Hematopoietic multipotent progenitor cell treated with erythropoietin and hydrocortisone succinate and interleukin-3 and kit ligand, for 4 days (in vitro differentiated cells): ENCODE measurements at regions not wholly inside any gene's neighbourhood (a gene's known extent, or its start where the extent isn't known, plus 50 kb on each side); places are given as distances from the start of the nearest gene placed in this dataset.
"Not testable (repeated sequence)": the region's sequence is repeated elsewhere in the genome, so short reads cannot be mapped to it uniquely, and the experiment has no call there.

Experiments
- DNase-seq: peaks from one replicate; pipeline ENCODE4 v3.0.0-alpha.2; 2015

- DNase-seq: no peak
Observed at GRCh38 chr4:32931475-32931874, 2211.3 kb downstream of the PCDH7 start.

- DNase-seq: no peak
Observed at GRCh38 chr4:32932156-32932555, 2212.0 kb downstream of the PCDH7 start.

- not testable (repeated sequence) for DNase-seq
Observed at GRCh38 chr4:32939222-32939621, 2219.1 kb downstream of the PCDH7 start.

GRCh38 chr4:32950866-32951265, 2230.7 kb downstream of the PCDH7 start:
- no peak for DNase-seq

- DNase-seq: no peak
Observed at GRCh38 chr4:32958586-32958985, 2238.4 kb downstream of the PCDH7 start.

GRCh38 chr4:32962100-32962499, 2241.9 kb downstream of the PCDH7 start:
- no peak for DNase-seq

- DNase-seq: no peak
Observed at GRCh38 chr4:32985256-32985655, 2265.1 kb downstream of the PCDH7 start.

- no peak for DNase-seq
Observed at GRCh38 chr4:32986236-32986635, 2266.1 kb downstream of the PCDH7 start.

- DNase-seq: no peak
Observed at GRCh38 chr4:32987111-32987510, 2266.9 kb downstream of the PCDH7 start.

GRCh38 chr4:32988165-32988811, 2268.1 kb downstream of the PCDH7 start:
- DNase-seq: no peak

GRCh38 chr4:32991663-32992062, 2271.5 kb downstream of the PCDH7 start:
- no peak for DNase-seq

- no peak for DNase-seq
Observed at GRCh38 chr4:32994981-32995881, 2275.1 kb downstream of the PCDH7 start.

GRCh38 chr4:33013282-33013681, 2293.1 kb downstream of the PCDH7 start:
- DNase-seq: no peak

GRCh38 chr4:33025236-33025635, 2305.1 kb downstream of the PCDH7 start:
- DNase-seq: no peak

- no peak for DNase-seq
Observed at GRCh38 chr4:33029976-33030375, 2309.8 kb downstream of the PCDH7 start.

- DNase-seq: no peak
Observed at GRCh38 chr4:33031328-33031727, 2311.2 kb downstream of the PCDH7 start.

GRCh38 chr4:33037464-33037863, 2317.3 kb downstream of the PCDH7 start:
- no peak for DNase-seq

- DNase-seq: no peak
Observed at GRCh38 chr4:33045334-33045733, 2325.2 kb downstream of the PCDH7 start.

- DNase-seq: no peak
Observed at GRCh38 chr4:33052241-33052640, 2332.1 kb downstream of the PCDH7 start.

- DNase-seq: no peak
Observed at GRCh38 chr4:33054161-33054560, 2334.0 kb downstream of the PCDH7 start.

- DNase-seq: no peak
Observed at GRCh38 chr4:33054656-33055196, 2334.6 kb downstream of the PCDH7 start.

GRCh38 chr4:33057736-33058135, 2337.6 kb downstream of the PCDH7 start:
- no peak for DNase-seq

GRCh38 chr4:33058998-33059397, 2338.8 kb downstream of the PCDH7 start:
- no peak for DNase-seq
